Neural progenitor cell (in vitro differentiated cells): ENCODE measurements at regions not wholly inside any gene's neighbourhood (a gene's known extent, or its start where the extent isn't known, plus 50 kb on each side); places are given as distances from the start of the nearest gene placed in this dataset.

Source experiments
- DNase-seq: peaks from one replicate; pipeline ENCODE4 v3.0.0-alpha.2; 2016; ENCODE audit warnings: low spot score
- H2AFZ ChIP-seq: fragments of 200-600 bp; sonication (generic); replicated peaks from 2 replicates; pipeline ENCODE4 v1.6.1; 2016; ENCODE audit warnings: antibody characterized with exemption
- H3F3A ChIP-seq: fragments of 200-600 bp; sonication (generic); 2 replicates; pipeline ENCODE4 v1.6.1; 2016; ENCODE audit warnings: antibody characterized with exemption, low read depth
- H3K27ac ChIP-seq: fragments of 200-600 bp; sonication (generic); 2 replicates; pipeline ENCODE4 v1.5.1; 2016; ENCODE audit warnings: mild to moderate bottlenecking
- H3K27me3 ChIP-seq: fragments of 200-600 bp; sonication (generic); 2 replicates; pipeline ENCODE4 v1.6.1; 2016; ENCODE audit warnings: mild to moderate bottlenecking, moderate library complexity
- H3K36me3 ChIP-seq: fragments of 200-600 bp; sonication (generic); 2 replicates; pipeline ENCODE4 v1.5.1; 2016
- H3K4me1 ChIP-seq: fragments of 200-600 bp; sonication (generic); 2 replicates; pipeline ENCODE4 v1.6.1; 2016; ENCODE audit warnings: mixed run types
- H3K4me2 ChIP-seq: fragments of 200-600 bp; sonication (generic); 2 replicates; pipeline ENCODE4 v1.6.1; 2016
- H3K4me3 ChIP-seq: fragments of 200-600 bp; sonication (generic); 2 replicates; pipeline ENCODE4 v1.5.1; 2016
- H3K79me2 ChIP-seq: fragments of 200-600 bp; sonication (generic); 2 replicates; pipeline ENCODE4 v1.6.1; 2016; ENCODE audit warnings: low read depth
- H3K9ac ChIP-seq: fragments of 200-600 bp; sonication (generic); 2 replicates; pipeline ENCODE4 v1.6.1; 2016
- H3K9me3 ChIP-seq: fragments of 200-600 bp; sonication (generic); 2 replicates; pipeline ENCODE4 v1.5.1; 2016; ENCODE audit warnings: low read depth
- H4K20me1 ChIP-seq: fragments of 200-600 bp; sonication (generic); 2 replicates; pipeline ENCODE4 v1.6.1; 2016; ENCODE audit warnings: low read depth
- H3K27ac Mint-ChIP-seq: 3 replicates; pipeline ENCODE4 v1.8.0; 2021; ENCODE audit warnings: mixed read lengths
- H3K27me3 Mint-ChIP-seq: 2 replicates; pipeline ENCODE4 v1.8.0; 2022; ENCODE audit warnings: low read depth, mild to moderate bottlenecking, inconsistent platforms, moderate library complexity, mixed read lengths; ENCODE audit not compliant: insufficient read depth
- H3K36me3 Mint-ChIP-seq: 3 replicates; pipeline ENCODE4 v1.8.0; 2021; ENCODE audit warnings: mixed read lengths
- H3K4me1 Mint-ChIP-seq: 3 replicates; pipeline ENCODE4 v1.8.0; 2021; ENCODE audit warnings: mixed read lengths
- H3K4me3 Mint-ChIP-seq: 3 replicates; pipeline ENCODE4 v1.8.0; 2021; ENCODE audit warnings: mild to moderate bottlenecking, moderate library complexity, mixed read lengths
- H3K9me3 Mint-ChIP-seq: 3 replicates; pipeline ENCODE4 v1.8.0; 2020; ENCODE audit warnings: mixed read lengths
- CTCF ChIP-seq: fragments of 200-600 bp; sonication (generic); IDR thresholded peaks from 2 replicates; pipeline ENCODE4 v1.5.1; 2017; ENCODE audit warnings: antibody characterized with exemption, mild to moderate bottlenecking
- EZH2 ChIP-seq: fragments of 200-600 bp; sonication (generic); IDR thresholded peaks from 2 replicates; pipeline ENCODE4 v1.6.1; 2017; ENCODE audit warnings: antibody characterized with exemption, mild to moderate bottlenecking, moderate library complexity
- EZH2phosphoT487 ChIP-seq: fragments of 200-600 bp; sonication (generic); IDR thresholded peaks from 2 replicates; pipeline ENCODE4 v1.6.1; 2017; ENCODE audit warnings: antibody characterized with exemption

GRCh38 chr6:78551361-78551760 lies 316.0 kb upstream of the IRAK1BP1 start:
- Mint-ChIP-seq H3K4me3 (no peak overlapping the region), H3K27ac (no peak overlapping the region), H3K9me3 (peaks cover 20% of the 10 kb centered on the region), H3K36me3 (no peaks in the 10 kb centered on the region), H3K27me3 (peaks cover 2% of the 10 kb centered on the region), H3K4me1 (no peaks in the 10 kb centered on the region)
- no peak overlapping the region for H3K4me3 ChIP-seq
- H2AFZ ChIP-seq = no peak overlapping the region
- H3K27me3 ChIP-seq = no peaks in the 10 kb centered on the region
- DNase-seq = no peak
- no peak overlapping the region for H3K4me2 ChIP-seq
- H3K4me1 ChIP-seq = no peaks in the 10 kb centered on the region
- no peaks in the 10 kb centered on the region for H3K79me2 ChIP-seq
- H3F3A ChIP-seq = no peaks in the 10 kb centered on the region
- H3K9ac ChIP-seq = no peak overlapping the region
- no peaks in the 10 kb centered on the region for H4K20me1 ChIP-seq
- no peak for TF ChIP-seq CTCF
- TF ChIP-seq EZH2 = no peak
- no peak for TF ChIP-seq EZH2phosphoT487
- H3K36me3 ChIP-seq = no peaks in the 10 kb centered on the region
- H3K27ac ChIP-seq = no peak overlapping the region
- no peaks in the 10 kb centered on the region for H3K9me3 ChIP-seq

DNA sequence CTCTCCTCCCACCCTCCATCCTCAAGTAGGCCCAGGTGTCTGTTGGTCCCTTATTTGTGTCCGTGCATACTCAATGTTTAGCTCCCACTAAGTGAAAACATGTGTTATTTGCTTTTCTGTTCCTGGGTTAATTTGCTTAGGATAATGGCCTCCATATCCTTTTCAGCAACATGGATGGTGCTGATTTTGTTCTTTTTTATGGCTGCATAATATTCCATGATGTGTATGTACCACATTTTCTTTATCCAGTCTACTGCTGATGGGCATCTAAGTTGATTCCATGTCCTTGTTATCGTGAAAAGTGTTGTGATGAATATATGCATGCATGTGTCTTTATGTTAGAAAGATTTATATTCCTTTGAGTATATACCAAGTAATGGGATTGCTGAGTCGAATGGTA lies 314.9 kb upstream of the IRAK1BP1 start:
- H3K4me2 ChIP-seq = no peak overlapping the region
- H3K27ac Mint-ChIP-seq = no peak overlapping the region
- no peaks in the 10 kb centered on the region for H3K27me3 Mint-ChIP-seq
- H3K4me3 ChIP-seq = no peak overlapping the region
- no peaks in the 10 kb centered on the region for H3K36me3 Mint-ChIP-seq
- H3K4me1 Mint-ChIP-seq = no peaks in the 10 kb centered on the region
- no peaks in the 10 kb centered on the region for H3K4me1 ChIP-seq
- H3F3A ChIP-seq = no peaks in the 10 kb centered on the region
- H3K36me3 ChIP-seq = no peaks in the 10 kb centered on the region
- H3K9ac ChIP-seq = no peak overlapping the region
- no peak overlapping the region for H3K27ac ChIP-seq
- H3K4me3 Mint-ChIP-seq = no peak overlapping the region
- no peaks in the 10 kb centered on the region for H3K9me3 ChIP-seq
- no peak overlapping the region for H2AFZ ChIP-seq
- H3K79me2 ChIP-seq = no peaks in the 10 kb centered on the region
- no peaks in the 10 kb centered on the region for H4K20me1 ChIP-seq
- no peak for DNase-seq
- peaks cover 27% of the 10 kb centered on the region for H3K9me3 Mint-ChIP-seq
- TF ChIP-seq EZH2phosphoT487 (no peak), CTCF (no peak), EZH2 (no peak)
- no peaks in the 10 kb centered on the region for H3K27me3 ChIP-seq

GRCh38 chr6:78554341-78554740 lies 313.0 kb upstream of the IRAK1BP1 start:
- Mint-ChIP-seq H3K4me1 (no peaks in the 10 kb centered on the region), H3K9me3 (peaks cover 29% of the 10 kb centered on the region), H3K4me3 (no peak overlapping the region), H3K27ac (no peak overlapping the region), H3K36me3 (no peaks in the 10 kb centered on the region), H3K27me3 (no peaks in the 10 kb centered on the region)
- no peaks in the 10 kb centered on the region for H3K79me2 ChIP-seq
- H3F3A ChIP-seq = no peaks in the 10 kb centered on the region
- no peak for DNase-seq
- no peaks in the 10 kb centered on the region for H3K4me1 ChIP-seq
- no peak overlapping the region for H3K4me3 ChIP-seq
- no peak overlapping the region for H3K27ac ChIP-seq
- H2AFZ ChIP-seq = no peak overlapping the region
- no peak overlapping the region for H3K4me2 ChIP-seq
- H3K36me3 ChIP-seq = no peaks in the 10 kb centered on the region
- no peaks in the 10 kb centered on the region for H3K27me3 ChIP-seq
- no peak for TF ChIP-seq EZH2phosphoT487
- TF ChIP-seq CTCF = no peak
- no peak for TF ChIP-seq EZH2
- no peak overlapping the region for H3K9ac ChIP-seq
- H4K20me1 ChIP-seq = no peaks in the 10 kb centered on the region
- H3K9me3 ChIP-seq = no peaks in the 10 kb centered on the region

DNA sequence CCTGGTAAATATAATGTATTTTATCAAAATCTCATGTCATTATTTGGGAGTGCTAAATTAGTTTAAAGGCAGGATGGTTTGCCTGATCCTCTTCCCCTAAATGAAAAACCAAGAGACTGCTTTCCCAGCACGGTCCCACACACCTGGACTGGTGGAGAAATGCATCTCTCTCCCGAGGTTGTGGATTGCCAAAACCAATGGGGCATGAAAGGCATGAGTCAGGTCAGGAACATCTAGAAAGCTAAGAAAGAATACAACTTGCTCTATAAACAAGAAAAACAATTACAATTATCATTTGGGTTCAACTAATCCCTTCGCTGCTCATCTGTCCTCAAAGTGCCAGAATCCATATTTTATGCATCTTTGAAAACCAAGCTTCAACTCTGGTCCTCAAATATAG lies 308.3 kb upstream of the IRAK1BP1 start:
- Histone ChIP-seq H3F3A (no peaks in the 10 kb centered on the region), H4K20me1 (no peaks in the 10 kb centered on the region), H3K27me3 (no peaks in the 10 kb centered on the region), H3K4me3 (no peak overlapping the region), H3K4me2 (no peak overlapping the region), H3K27ac (no peak overlapping the region), H3K4me1 (no peaks in the 10 kb centered on the region), H2AFZ (no peak overlapping the region), H3K79me2 (no peaks in the 10 kb centered on the region), H3K9me3 (no peaks in the 10 kb centered on the region), H3K9ac (no peak overlapping the region), H3K36me3 (no peaks in the 10 kb centered on the region)
- TF ChIP-seq EZH2phosphoT487 (no peak), EZH2 (no peak), CTCF (no peak)
- no peak for DNase-seq
- H3K27ac Mint-ChIP-seq = no peak overlapping the region
- no peaks in the 10 kb centered on the region for H3K27me3 Mint-ChIP-seq
- H3K36me3 Mint-ChIP-seq = no peaks in the 10 kb centered on the region
- H3K9me3 Mint-ChIP-seq = peaks cover 21% of the 10 kb centered on the region
- no peak overlapping the region for H3K4me3 Mint-ChIP-seq
- H3K4me1 Mint-ChIP-seq = no peaks in the 10 kb centered on the region
